HG02840 (cell line): ENCODE measurements at regions not wholly inside any gene's neighbourhood (a gene's known extent, or its start where the extent isn't known, plus 50 kb on each side); places are given as distances from the start of the nearest gene placed in this dataset.

ENCODE experiments used
- ATAC-seq: cut with Tn5 transposase; IDR thresholded peaks from one replicate; pipeline ENCODE4 v1.9.1; 2021; ENCODE audit warnings: mild to moderate bottlenecking, moderate library complexity, moderate number of reproducible peaks; ENCODE audit not compliant: unreplicated experiment, low FRiP score

DNA sequence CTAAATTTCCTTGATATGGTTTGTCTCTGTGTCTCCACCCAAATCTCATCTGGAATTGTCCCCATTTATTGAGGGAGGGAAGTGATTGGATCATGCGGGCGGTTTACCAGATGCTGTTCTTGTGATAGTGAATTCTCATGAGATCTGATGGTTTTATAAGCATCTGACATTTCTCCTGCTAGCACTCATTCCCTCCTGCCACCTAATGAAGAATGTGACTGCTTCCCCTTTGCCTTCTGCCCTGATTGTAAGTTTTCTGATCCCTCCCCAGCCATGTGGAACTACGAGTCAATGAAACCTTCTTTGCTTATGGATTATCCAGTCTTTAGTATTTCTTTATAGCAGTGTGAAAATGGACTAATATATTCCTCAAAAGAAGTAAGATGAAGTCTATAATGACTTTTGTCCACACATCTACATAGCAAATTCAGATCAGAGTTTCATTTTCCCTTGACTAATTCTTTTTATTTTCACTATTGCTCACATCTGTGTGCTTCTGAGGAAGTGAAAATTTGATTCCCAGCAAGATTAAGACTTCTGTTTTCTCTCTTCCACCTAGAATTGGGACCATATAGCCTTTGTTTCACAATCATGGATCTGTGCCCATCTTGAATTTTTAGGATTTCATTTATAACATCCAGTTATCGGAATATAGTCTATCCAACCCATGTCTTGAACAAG lies 393.5 kb downstream of the DMAC1 start:
- peak; percentile 70 for ATAC-seq

DNA sequence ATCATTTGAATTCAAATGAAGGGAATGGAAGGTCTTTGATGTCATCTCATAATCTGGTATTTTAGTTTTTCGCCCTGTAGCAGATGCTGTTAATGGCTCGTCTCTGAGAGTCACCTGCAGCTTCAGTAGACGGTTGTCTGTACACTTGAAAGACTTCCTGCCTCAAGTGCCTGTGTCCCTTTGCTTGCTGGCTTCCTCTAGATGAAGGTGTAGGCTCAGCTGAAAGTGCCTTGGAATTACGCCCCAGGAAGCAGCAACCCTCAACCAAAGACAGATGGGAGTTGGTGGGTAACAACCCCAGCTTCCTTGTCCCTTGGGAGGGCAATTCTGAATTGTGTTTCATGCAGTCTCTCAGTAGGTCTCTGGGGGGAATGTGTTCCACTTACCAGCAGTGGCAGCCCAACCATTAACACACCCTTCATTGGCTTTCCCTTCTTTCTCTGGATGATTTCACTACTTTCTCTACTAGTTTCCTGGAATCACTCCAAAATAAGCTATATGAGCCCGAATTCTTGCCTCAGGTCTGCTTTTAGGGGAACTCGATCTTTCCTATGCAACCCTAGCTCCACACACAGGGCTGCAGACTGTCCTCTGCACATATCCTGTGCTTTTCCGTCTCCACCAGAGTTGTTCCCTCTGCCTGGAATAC lies 395.6 kb downstream of the DMAC1 start:
- no peak for ATAC-seq

DNA sequence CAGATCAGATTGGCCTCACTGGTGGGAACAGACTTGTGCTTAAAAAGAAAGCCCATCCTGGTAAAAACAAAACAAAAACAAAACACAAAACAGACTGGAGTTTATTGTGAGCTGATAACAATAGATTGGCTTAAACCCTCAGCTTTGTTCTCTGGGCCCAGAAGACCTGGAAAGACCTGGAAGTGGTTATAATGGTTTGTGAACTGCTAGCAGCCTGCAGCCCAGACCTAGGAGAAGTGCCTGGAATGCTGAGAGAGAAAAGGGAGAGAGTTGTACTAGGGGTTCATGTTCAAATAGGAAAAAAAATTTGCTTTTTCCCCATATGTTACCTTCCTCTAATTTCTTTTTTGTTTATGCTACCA lies 396.6 kb downstream of the DMAC1 start:
- no peak for ATAC-seq

DNA sequence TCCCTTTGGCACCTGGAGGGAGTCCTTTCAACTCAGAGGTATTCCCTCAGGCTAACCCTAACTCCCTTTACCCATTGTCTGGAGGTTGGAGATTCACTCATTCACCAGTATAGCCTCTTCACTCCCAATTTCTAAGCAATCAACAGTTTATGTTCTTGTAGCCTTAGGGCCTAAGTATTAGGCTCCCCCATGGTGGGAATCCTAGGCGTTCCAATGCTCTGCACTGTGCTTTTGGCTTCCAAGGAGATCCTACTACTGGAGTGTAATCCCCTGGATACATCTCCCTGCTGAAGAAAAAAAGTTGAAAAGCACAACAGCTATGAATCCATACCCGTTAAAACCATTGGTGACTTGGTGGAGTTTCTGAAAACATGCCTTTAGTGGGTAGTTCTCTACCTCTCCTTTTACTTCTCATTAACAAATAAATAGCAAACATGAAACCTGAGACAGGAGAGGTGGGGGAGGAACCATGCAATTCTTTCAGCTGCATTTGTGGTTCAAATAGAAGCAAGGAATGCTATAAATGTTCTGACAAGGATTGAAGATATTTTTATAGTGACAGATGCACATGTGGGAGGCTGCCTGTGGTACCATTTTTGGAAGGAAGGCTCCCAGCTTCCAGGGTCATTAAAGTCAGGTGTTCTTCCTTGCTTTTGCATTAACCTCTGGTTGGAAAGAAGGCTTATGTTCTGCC lies 397.1 kb downstream of the DMAC1 start:
- ATAC-seq = no peak

DNA sequence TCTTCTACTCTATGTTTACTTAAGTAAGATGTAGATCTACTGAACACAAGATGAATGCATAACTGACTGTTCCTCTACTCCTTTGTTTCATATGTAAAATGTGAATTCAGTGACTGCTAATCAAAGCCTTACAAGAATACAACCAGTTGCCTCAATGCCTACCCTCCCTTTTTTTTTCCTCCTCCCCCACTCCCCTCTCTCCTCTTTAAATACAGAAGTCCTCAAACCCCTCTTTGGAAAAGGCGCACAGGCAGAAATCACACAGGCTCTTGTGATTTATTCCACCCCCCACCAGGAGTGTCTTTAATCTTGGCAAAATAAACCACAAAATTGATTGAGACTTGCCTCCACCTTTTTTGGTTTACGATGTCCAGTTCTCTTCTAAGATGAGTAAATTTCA lies 398.5 kb downstream of the DMAC1 start:
- no peak for ATAC-seq

DNA sequence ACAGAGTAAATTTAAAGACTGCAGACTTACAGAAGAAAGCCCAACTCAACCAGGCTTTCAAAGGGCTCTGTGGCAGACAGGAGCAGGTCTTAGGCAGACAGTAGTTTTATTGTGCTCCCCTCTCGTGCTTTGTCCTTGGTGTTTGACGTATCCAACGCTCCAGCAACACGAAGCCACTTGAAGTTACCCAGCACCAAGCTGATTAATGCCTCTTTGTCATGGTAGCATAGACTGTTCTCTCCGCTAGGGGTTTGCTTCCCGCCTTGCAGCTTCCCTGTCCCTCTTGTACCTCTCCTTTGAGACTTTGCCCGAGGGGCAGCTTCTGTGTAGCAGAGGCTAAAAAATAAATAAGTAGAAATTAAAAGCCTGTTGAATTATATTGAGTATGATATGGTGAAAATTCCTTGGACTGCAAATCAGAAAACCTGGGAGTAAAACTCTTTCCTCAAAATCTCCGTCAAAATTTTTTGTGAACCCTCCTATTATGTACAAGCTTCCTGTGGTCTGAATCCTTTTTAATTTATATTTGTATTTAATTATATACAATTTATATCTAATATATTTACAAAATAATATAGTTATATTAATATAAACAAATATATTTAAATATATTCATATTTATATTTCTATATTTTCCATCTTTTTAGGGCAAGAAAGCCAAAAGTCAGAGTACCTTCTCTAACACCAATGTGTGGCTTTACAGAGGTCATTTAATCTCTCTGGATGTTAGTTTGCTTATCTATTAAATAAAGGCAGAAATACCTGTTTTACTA lies 405.4 kb downstream of the DMAC1 start:
- ATAC-seq = no peak

DNA sequence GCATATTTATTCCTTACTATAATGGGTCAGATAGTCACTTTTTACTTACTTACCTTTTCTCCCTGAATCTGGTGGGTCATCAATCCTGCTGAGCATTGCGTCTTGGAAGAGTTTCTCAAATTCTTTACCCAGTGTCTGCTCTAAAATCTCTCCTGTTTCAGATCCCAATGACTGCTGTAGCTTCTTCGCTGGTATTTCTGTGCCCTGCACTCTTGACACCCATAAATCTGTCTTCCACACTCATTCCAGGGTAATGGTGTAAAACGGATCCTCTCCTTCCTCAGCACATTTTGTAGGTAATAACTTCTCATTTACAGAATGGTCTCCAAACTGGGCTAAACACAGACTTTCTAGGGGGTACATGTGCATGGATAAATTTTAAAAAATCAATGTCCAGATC lies 407.4 kb downstream of the DMAC1 start:
- no peak for ATAC-seq

DNA sequence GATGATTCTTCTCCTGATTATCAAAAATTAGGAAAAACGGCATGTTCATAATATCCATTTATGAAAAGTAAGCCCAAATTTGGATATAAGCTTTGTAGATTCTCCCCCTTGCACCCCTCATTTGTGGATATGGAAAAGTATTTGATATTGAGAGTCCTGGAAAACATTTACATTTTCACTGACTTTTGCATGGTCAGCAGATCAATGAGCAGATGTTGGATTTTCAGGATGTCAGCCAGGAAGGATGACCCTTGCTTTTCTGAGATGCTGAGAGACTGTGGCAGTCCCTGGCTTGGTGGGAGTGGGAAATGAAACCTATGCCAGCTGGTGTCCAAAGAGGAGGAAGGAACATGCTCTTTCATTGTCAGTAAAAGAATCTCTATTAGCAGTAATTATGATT lies 410.8 kb downstream of the DMAC1 start:
- ATAC-seq = no peak

DNA sequence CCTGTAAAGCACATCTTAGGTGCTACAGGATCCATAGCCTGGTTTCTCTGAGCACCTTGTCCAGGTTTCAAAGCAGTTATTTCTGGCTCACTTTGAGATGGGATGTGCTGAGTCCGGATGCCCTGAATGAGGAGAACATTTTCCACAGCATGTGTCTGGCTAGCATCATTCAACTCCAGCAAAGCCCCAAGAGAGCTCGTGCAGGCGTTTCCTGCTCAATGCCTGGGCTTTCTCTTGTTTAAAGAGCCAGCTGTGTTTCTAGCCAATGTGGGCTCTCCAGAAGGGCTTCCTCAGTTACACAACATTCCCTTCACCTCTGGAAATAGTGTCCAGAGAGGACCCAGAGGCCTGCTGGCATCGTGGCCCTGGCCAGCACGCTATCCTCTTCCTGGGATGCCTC lies 411.7 kb downstream of the DMAC1 start:
- no peak for ATAC-seq

DNA sequence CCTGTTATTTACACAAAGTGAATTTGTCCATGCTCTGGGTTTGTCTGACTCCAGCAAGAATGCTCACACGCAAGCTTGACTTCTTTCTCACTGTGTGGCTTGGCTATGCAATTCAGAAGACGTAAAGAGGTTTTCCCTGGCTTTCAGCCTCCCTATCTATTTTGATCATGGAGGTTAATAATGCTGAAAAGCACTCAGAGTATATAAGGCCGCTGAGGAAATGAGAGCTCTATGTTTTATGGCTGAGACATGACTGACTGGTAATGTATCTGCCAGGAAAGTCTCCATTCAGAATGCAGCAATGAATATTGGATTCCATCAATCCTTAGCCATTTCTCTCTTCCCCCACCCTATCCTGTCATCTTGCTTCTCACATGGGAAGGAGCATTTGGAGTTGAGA lies 417.3 kb downstream of the DMAC1 start:
- no peak for ATAC-seq

DNA sequence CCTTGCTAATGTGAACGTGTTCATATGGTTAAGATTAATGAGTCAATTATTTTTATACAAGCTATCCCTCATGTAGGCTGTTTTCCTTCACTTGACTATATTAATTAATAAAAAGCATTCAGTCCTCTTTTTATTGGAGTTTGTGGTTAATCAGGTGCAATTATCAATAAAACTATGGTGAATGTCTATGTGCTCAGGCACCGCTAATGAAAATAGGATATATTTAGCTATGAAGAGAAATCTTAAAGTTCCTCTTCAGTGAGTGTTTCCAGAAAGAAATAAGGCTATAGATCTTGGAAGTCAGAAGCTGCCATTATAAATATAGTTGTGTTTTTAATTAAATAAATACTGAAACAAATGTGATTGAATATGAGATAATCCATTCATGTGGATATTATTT lies 422.1 kb downstream of the DMAC1 start:
- no peak for ATAC-seq

DNA sequence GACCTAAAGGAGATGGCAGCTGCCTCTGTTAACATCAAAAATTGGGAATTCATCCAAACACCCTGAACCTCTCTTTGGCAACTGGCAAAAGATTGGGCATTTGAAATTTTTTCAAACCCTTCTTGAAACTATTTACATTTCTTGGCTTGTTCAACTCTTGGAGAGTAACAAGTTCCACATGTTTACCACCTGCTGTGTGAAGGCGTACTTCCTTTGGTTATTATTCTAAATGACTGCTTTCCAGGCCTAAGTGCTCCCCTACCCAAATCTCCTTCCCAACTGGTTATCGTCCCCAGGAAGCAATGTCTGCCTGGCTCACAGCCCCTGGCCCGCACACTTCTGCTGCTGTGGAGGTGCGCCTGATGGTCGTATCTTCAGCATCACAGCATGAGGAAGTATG lies 422.7 kb downstream of the DMAC1 start:
- no peak for ATAC-seq

DNA sequence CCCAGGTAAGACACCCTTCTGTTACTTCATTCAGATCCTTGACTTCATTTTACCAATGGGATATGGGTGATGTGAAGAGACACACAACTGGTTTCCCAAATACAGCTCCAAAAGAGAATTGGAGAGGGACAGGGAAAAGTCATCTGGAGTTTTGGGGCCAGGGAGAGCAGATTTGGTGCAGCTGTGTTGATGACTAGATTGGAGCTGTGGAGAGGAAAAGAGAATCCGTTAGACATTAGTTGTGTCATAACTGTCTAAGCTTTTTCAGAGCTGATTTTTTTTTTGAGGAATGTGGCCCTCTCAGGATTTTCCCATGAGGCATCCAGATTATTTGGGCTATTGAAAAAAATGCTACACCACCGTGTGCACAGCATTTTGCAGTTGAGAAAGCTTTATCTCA lies 423.4 kb downstream of the DMAC1 start:
- no peak for ATAC-seq

DNA sequence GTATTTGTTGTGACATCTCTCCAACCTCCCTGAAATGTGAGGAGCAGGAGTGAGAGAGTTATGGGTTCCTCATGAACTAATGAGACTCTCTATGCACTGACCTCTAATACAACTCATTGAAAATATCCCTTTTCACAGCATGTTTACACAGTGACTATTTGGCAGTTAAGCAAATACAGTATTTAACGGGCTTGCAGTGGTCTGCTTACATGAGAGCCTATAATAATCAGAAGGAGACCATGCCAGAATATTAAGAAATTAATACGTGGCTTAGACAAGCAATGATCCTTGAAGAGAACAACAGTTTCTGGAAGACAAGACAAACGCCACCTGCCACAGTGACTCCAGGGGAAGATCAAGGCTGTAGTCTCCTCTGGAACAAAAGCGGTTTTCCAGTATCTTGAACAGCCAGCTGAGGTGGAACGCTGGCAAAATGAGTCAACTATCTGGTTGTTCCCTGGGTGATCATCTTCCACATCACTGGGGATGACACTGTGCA lies 424.5 kb downstream of the DMAC1 start:
- ATAC-seq = no peak

DNA sequence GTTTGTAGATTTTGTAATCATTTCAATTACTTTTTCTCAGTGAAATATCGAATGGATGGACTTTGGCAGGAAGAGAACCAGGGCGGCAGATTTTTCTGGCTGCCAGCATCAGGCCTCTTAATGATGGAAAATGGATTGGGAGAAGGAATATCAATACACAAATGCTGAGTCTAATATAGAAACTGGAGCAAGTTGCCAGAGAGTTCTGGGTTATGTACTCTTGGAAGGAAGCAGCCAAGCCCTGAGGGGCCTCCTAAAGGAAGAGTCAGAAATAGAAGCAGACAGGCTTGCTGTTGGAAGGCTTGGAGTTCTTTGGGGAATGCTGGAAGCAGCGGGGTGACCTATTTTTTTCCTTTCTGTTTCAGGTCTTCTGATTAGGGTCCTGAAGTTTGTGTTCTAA lies 428.6 kb downstream of the DMAC1 start:
- no peak for ATAC-seq

DNA sequence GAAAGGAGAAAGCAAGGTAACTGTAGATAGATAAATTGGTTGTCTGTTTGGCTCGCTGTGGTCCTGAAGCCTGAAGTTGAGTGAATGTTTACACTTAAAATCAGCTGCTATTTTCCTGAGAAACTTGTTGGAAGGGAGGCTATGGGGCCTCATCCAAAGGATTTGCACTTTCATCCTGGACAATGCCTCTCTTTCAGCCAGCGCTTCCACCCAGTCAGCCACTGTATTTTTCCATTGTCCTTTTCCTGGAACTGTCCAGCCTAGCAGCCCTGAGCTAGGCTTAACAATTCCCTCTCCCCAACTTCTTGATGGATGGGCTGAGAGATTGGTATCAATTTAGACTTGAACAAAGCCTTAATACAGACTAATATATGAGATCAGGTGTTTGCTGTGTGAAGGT lies 429.2 kb downstream of the DMAC1 start:
- no peak for ATAC-seq

DNA sequence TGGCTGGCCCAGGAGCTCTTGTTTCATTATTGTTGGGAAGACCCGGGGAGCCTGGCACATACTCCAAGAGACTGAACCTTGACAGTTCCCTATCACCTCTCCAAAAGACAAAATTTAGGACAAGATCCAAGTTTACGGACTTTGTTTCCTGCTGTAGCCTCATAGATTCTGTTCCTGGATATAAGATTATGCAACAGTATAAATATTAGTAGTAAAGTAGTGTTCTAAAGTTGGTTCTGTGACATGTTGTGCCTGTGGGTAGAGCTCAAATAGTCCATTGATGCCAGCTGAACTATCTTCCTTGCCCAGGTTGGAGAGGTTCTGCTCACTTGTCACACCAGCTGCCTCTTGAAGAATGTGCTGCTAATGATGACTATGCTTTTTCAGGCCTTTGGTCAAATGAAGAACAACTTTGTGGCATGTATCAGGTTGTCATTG lies 430.2 kb downstream of the DMAC1 start:
- ATAC-seq = no peak

DNA sequence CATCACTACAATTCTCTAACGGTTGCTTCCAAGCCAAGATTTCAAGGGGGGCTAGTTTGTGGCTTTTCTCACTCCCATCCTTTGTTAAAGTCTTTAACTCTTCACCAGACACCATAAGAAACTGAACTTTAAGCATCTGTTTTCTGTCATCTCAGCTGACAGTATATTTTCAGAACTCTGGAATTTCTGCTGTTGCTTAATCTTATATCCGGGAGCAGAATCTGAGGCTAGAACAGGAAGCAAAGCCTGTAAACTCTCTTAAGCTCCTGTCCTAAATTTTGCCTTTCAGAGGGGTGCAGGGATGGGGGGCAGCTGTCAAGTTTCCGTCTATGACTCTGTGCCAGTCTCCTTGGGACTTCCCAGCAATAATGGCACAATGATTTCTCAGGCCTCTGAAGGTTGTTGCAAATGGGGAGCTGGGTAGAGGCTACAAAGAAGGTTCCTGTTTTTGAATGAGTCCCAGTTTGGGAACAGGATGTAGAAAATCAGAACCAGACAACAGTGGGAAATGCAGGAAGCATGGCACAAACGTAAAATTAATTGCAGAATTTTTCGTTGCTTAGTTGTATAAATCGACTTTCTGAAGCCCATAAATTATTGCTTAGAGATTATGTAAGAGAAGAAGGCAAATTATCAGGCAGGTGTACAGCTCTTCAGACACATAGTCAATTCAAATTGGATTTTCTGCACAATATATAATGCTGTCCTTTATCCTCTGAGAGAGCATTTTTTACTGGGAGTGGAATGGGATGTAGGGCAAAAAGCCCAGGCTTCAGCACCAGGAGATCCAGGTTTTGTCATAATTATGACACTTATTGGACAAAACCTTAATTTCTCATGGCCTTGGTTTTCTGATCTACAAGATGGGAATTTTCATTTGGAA lies 430.9 kb downstream of the DMAC1 start:
- no peak for ATAC-seq

DNA sequence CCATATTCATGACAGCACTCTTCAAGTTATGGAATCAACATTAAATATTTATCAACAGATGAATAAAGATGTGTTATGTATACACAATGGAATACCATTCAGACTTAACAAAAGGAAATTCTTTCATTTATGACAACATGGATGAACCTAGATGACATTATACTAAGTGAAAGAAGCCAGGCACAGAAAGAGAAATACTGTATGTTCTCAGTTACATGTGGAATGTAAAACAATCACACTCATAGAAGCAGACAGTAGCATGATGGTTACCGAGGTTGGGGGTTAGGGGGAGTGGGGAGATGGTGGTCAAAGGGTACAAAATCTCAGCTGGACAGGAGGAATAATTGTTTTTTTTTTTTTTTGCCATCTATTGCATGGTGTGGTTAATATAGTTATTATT lies 431.9 kb downstream of the DMAC1 start:
- ATAC-seq = no peak

DNA sequence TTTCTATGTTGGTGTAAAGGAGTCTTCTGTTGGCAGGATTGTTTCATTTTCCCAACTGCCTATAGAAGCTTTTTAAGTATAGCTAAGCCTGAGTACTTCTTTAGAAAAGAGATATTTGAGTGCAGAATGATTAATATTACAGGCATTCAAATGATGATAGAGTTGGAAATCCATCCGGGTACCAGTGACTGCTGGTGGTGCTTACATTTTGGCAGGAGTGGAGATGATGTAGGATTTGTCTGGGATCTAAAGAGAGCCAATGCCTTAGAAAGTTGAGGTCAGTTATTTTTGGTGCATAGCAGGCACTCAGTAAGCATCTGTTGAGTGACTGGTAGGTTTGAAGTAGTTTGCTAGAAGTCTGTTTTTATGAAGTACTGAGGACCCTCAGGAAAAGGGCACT lies 433.5 kb downstream of the DMAC1 start:
- ATAC-seq = no peak
